NCI-H1417 treated with DMSO at 0.1 percent for 48 hours (cell line): ENCODE measurements at regions not wholly inside any gene's neighbourhood (a gene's known extent, or its start where the extent isn't known, plus 50 kb on each side); places are given as distances from the start of the nearest gene placed in this dataset.

ENCODE experiments used
- DNase-seq: peaks from one replicate; lab custom pipeline; 2025; lab: John Stamatoyannopoulos, UW

GRCh38 chr11:111137846-111138245, 107.7 kb upstream of the POU2AF2 start:
- DNase-seq = no peak

GRCh38 chr11:111135778-111136570, 109.6 kb upstream of the POU2AF2 start:
- DNase-seq = no peak

GRCh38 chr11:111135101-111135500, 110.4 kb upstream of the POU2AF2 start:
- no peak for DNase-seq

- DNase-seq = no peak
Measured at GRCh38 chr11:111128076-111128870, 117.3 kb upstream of the POU2AF2 start.

GRCh38 chr11:111124724-111125123, 120.8 kb upstream of the POU2AF2 start:
- DNase-seq = no peak

- DNase-seq = no peak
Measured at GRCh38 chr11:111123463-111124398, 121.8 kb upstream of the POU2AF2 start.

- no peak for DNase-seq
Measured at GRCh38 chr11:111120696-111121302, 124.7 kb upstream of the POU2AF2 start.

GRCh38 chr11:111120161-111120560, 125.4 kb upstream of the POU2AF2 start:
- DNase-seq = no peak

GRCh38 chr11:111119751-111120150, 125.8 kb upstream of the POU2AF2 start:
- no peak for DNase-seq

GRCh38 chr11:111115890-111116289, 129.6 kb upstream of the POU2AF2 start:
- no peak for DNase-seq

- no peak for DNase-seq
Measured at GRCh38 chr11:111114091-111114490, 131.4 kb upstream of the POU2AF2 start.

- no peak for DNase-seq
Measured at GRCh38 chr11:111112614-111113013, 132.9 kb upstream of the POU2AF2 start.

GRCh38 chr11:111107501-111107900, 138.0 kb upstream of the POU2AF2 start:
- DNase-seq = no peak

- no peak for DNase-seq
Measured at GRCh38 chr11:111106641-111107040, 138.9 kb upstream of the POU2AF2 start.

- no peak for DNase-seq
Measured at GRCh38 chr11:111105566-111105965, 140.0 kb upstream of the POU2AF2 start.

- no peak for DNase-seq
Measured at GRCh38 chr11:111104185-111104584, 141.3 kb upstream of the POU2AF2 start.

GRCh38 chr11:111101881-111102280, 143.6 kb upstream of the POU2AF2 start:
- no peak for DNase-seq

GRCh38 chr11:111099028-111099713, 146.4 kb upstream of the POU2AF2 start:
- DNase-seq = no peak

- no peak for DNase-seq
Measured at GRCh38 chr11:111098091-111098490, 147.4 kb upstream of the POU2AF2 start.

GRCh38 chr11:111097191-111097590, 148.3 kb upstream of the POU2AF2 start:
- no peak for DNase-seq

GRCh38 chr11:111095327-111095726, 150.2 kb upstream of the POU2AF2 start:
- DNase-seq = no peak
